ENCODE measurements at regions not wholly inside any gene's neighbourhood (a gene's known extent, or its start where the extent isn't known, plus 50 kb on each side); places are given as distances from the start of the nearest gene placed in this dataset.

DNA sequence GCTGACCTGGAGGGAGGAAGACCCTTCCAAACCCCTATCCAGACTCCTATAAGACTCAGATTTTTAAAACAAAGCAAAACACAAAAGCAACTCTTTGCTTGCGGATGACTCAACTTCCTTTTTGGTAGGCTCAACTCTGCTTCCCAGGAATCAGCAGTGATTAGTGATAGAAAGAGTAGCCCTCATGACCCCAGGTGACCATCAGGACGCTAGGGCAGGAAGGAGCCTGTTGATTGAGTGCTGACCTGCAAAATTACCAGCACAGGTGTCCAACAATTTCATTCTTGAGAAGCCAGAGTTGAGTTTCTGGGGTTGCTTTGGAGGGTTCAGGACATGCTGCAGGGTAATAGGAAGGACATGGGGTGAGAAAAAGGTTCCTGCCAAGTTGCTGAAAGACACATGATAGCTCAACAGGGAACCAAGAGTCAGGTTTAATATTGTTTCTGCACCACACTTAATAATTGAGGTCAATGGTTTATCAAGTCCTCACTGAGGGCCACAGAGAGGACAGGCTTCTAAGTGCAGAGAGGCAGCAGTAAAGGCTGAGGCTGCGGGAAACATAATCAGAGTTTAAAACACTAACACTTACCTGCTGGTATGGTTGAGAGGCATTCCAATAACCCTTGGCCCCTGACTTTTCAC is 67.4 kb upstream of the BMP2 start:
- Histone ChIP-seq H3K4me3 (ENCODE audit: low read depth in 1 of 3, low read length in 3 of 3) (no peak overlapping the region), H3K27me3 (ENCODE audit: control insufficient read depth in 4 of 4, insufficient read depth in 4 of 4, low read length in 3 of 4) (no peaks in the 10 kb centered on the region), H3K36me3 (ENCODE audit: control insufficient read depth in 4 of 4, insufficient read depth in 3 of 4, low read depth in 1 of 4, low read length in 3 of 4) (no peaks in the 10 kb centered on the region), H3K27ac (ENCODE audit: low read depth in 1 of 2, low read length in 2 of 2) (peak overlapping the region; percentile 45 to 55), H3K9me3 (ENCODE audit: control insufficient read depth in 4 of 4, low read length in 3 of 4) (no peaks in the 10 kb centered on the region), H3K4me1 (ENCODE audit: control insufficient read depth in 4 of 4, insufficient read depth in 4 of 4, low read length in 3 of 4) (peaks cover 0 to 42% (median 17%) of the 10 kb centered on the region in 4 donors), H3K9ac (ENCODE audit: low read depth in 1 of 2, low read length in 2 of 2) (no peak overlapping the region)
- TF ChIP-seq RXRA (IDR thresholded peaks at IDR 0.05) (peak in 1 of 2 donors; percentile 44), NR2F2 (IDR thresholded peaks at IDR 0.05) (no peak)
- no peak for DNase-seq (ENCODE audit: low spot score)
- 49% methylated on average over 3 of the region's 3 CpGs for WGBS

DNA sequence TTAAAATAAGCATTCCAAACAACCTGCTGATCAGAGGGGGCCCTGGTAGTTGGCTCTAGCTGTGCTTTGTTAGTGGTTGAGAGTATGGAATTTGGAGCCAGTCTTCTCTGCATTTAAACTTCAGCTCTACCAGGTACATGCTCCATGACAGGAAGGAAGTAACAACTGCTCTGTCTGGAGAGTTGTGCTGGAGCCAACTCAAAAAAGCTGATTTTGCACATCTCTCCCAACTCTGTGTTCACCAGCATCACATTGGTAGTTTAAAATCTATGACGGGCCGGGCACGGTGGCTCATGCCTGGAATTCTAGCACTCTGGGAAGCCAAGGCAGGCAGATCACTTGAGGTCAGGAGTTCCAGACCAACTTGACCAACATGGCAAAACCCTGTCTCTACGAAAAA is 68.8 kb upstream of the BMP2 start:
- Histone ChIP-seq H3K4me1 (ENCODE audit: control insufficient read depth in 4 of 4, insufficient read depth in 4 of 4, low read length in 3 of 4) (peaks cover 0 to 33% (median 13%) of the 10 kb centered on the region in 4 donors), H3K4me3 (ENCODE audit: low read depth in 1 of 3, low read length in 3 of 3) (no peak overlapping the region), H3K9ac (ENCODE audit: low read depth in 1 of 2, low read length in 2 of 2) (no peak overlapping the region), H3K36me3 (ENCODE audit: control insufficient read depth in 4 of 4, insufficient read depth in 3 of 4, low read depth in 1 of 4, low read length in 3 of 4) (no peaks in the 10 kb centered on the region), H3K27ac (ENCODE audit: low read depth in 1 of 2, low read length in 2 of 2) (no peak overlapping the region), H3K9me3 (ENCODE audit: control insufficient read depth in 4 of 4, low read length in 3 of 4) (no peaks in the 10 kb centered on the region), H3K27me3 (ENCODE audit: control insufficient read depth in 4 of 4, insufficient read depth in 4 of 4, low read length in 3 of 4) (no peaks in the 10 kb centered on the region)
- 90% methylated on average over 4 of the region's 4 CpGs for WGBS
- no peak for DNase-seq (ENCODE audit: low spot score)
- TF ChIP-seq, protein P1, sequence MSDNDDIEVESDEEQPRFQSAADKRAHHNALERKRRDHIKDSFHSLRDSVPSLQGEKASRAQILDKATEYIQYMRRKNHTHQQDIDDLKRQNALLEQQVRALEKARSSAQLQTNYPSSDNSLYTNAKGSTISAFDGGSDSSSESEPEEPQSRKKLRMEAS (IDR thresholded peaks at IDR 0.05) = no peak
- TF ChIP-seq EGR1 (IDR thresholded peaks at IDR 0.05; ENCODE audit: low read depth in 2 of 2) (no peak), FOXA2 (IDR thresholded peaks at IDR 0.05) (no peak), GABPA (IDR thresholded peaks at IDR 0.05 in 1 of 2, conservative IDR thresholded peaks at IDR 0.05 in 1 of 2) (no peak), HNF4A (conservative IDR thresholded peaks at IDR 0.05) (no peak), RXRA (IDR thresholded peaks at IDR 0.05) (no peak), NR2F2 (IDR thresholded peaks at IDR 0.05) (no peak), FOXA1 (IDR thresholded peaks at IDR 0.05) (no peak), RAD21 (IDR thresholded peaks at IDR 0.05) (no peak), SP1 (IDR thresholded peaks at IDR 0.05) (no peak)
- TF ChIP-seq, protein P2, sequence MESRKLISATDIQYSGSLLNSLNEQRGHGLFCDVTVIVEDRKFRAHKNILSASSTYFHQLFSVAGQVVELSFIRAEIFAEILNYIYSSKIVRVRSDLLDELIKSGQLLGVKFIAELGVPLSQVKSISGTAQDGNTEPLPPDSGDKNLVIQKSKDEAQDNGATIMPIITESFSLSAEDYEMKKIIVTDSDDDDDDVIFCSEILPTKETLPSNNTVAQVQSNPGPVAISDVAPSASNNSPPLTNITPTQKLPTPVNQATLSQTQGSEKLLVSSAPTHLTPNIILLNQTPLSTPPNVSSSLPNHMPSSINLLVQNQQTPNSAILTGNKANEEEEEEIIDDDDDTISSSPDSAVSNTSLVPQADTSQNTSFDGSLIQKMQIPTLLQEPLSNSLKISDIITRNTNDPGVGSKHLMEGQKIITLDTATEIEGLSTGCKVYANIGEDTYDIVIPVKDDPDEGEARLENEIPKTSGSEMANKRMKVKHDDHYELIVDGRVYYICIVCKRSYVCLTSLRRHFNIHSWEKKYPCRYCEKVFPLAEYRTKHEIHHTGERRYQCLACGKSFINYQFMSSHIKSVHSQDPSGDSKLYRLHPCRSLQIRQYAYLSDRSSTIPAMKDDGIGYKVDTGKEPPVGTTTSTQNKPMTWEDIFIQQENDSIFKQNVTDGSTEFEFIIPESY (IDR thresholded peaks at IDR 0.05) = no peak
- TF ChIP-seq, protein P3, sequence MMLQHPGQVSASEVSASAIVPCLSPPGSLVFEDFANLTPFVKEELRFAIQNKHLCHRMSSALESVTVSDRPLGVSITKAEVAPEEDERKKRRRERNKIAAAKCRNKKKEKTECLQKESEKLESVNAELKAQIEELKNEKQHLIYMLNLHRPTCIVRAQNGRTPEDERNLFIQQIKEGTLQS (IDR thresholded peaks at IDR 0.05) = no peak

DNA sequence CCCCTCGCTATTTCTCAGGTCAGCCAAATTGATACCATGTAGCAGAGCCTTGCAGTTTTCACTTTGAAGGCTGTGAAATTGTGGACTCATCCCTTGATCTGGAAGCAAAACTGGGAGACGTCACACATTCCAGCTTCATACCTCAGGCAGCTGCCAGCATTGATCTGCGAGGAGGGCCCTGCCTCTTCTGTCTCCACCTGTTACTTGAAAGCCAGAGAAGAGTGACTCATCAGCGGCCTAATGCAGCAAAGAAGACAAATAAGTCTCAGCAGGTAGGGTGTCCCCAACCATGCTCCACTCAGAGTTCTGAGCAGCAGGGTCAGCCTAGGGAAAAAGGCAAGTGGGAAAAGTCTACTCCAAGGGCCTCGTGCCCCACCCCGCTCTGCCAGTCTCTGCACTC is 69.4 kb upstream of the BMP2 start:
- H3K27ac ChIP-seq (ENCODE audit: low read depth in 1 of 2, low read length in 2 of 2) = no peak overlapping the region
- WGBS = 88% methylated on average over 6 of the region's 6 CpGs

More for the DNA sequence above, 69.4 kb upstream of the BMP2 start:
- H3K27me3 ChIP-seq (ENCODE audit: control insufficient read depth in 4 of 4, insufficient read depth in 4 of 4, low read length in 3 of 4) = no peaks in the 10 kb centered on the region
- no peak for DNase-seq (ENCODE audit: low spot score)
- no peaks in the 10 kb centered on the region for H3K36me3 ChIP-seq (ENCODE audit: control insufficient read depth in 4 of 4, insufficient read depth in 3 of 4, low read depth in 1 of 4, low read length in 3 of 4)
- peaks cover 0 to 27% (median 7%) of the 10 kb centered on the region in 4 donors for H3K4me1 ChIP-seq (ENCODE audit: control insufficient read depth in 4 of 4, insufficient read depth in 4 of 4, low read length in 3 of 4)
- H3K9ac ChIP-seq (ENCODE audit: low read depth in 1 of 2, low read length in 2 of 2) = no peak overlapping the region
- no peak overlapping the region for H3K4me3 ChIP-seq (ENCODE audit: low read depth in 1 of 3, low read length in 3 of 3)
- TF ChIP-seq HNF4A (conservative IDR thresholded peaks at IDR 0.05) (no peak), FOXA2 (IDR thresholded peaks at IDR 0.05) (no peak), NR2F2 (IDR thresholded peaks at IDR 0.05) (no peak), GABPA (IDR thresholded peaks at IDR 0.05 in 1 of 2, conservative IDR thresholded peaks at IDR 0.05 in 1 of 2) (no peak), HNF4G (IDR thresholded peaks at IDR 0.05) (no peak), TAF1 (conservative IDR thresholded peaks at IDR 0.05) (no peak), YY1 (IDR thresholded peaks at IDR 0.05) (no peak), JUND (IDR thresholded peaks at IDR 0.05) (no peak), EGR1 (IDR thresholded peaks at IDR 0.05; ENCODE audit: low read depth in 2 of 2) (no peak)
- TF ChIP-seq, protein P1 (IDR thresholded peaks at IDR 0.05) = no peak
- H3K9me3 ChIP-seq (ENCODE audit: control insufficient read depth in 4 of 4, low read length in 3 of 4) = no peaks in the 10 kb centered on the region
